Activated T-helper 1 cell treated with anti-CD3 and anti-CD28 coated beads, Interleukin-12 subunit alpha, Interleukin-12 subunit beta, Interleukin-2, Interleukin-4 antibody, amounts not matched to agents 30 ng/mL and 10 ng/mL and 1 ng/mL, durations not matched to agents 14 hours and 24 hours and 36 hours (primary cell): ENCODE measurements at regions not wholly inside any gene's neighbourhood (a gene's known extent, or its start where the extent isn't known, plus 50 kb on each side); places are given as distances from the start of the nearest gene placed in this dataset.

Source experiments
- DNase-seq: peaks from one replicate; pipeline ENCODE4 v3.0.0; 2021; ENCODE audit warnings: low spot score
- H3K27ac Mint-ChIP-seq: one replicate; pipeline ENCODE4 v1.8.0; 2021; ENCODE audit warnings: mild to moderate bottlenecking, mixed read lengths
- H3K27me3 Mint-ChIP-seq: one replicate; pipeline ENCODE4 v1.8.0; 2022; ENCODE audit warnings: mild to moderate bottlenecking, moderate library complexity, mixed read lengths; ENCODE audit not compliant: insufficient read depth
- H3K36me3 Mint-ChIP-seq: one replicate; pipeline ENCODE4 v1.8.0; 2021; ENCODE audit warnings: low read depth, mixed read lengths
- H3K4me1 Mint-ChIP-seq: one replicate; pipeline ENCODE4 v1.8.0; 2021; ENCODE audit warnings: low read depth, mixed read lengths
- H3K4me3 Mint-ChIP-seq: one replicate; pipeline ENCODE4 v1.8.0; 2021; ENCODE audit warnings: mild to moderate bottlenecking, moderate library complexity, mixed read lengths
- H3K9me3 Mint-ChIP-seq: one replicate; pipeline ENCODE4 v1.8.0; 2021; ENCODE audit warnings: mixed read lengths
- intact Hi-C: fragments of 100-400 bp; cut with micrococcal nuclease; formaldehyde crosslinking; loops from one replicate; pipeline ENCODE4 v1.15.1; 2024

GRCh38 chr5:107170620-107171019 is 500.1 kb downstream of the EFNA5 start:
- H3K27me3 Mint-ChIP-seq: no peaks in the 10 kb centered on the region
- no peak overlapping the region for H3K4me3 Mint-ChIP-seq
- intact Hi-C loops: no loop called here
- no peaks in the 10 kb centered on the region for H3K36me3 Mint-ChIP-seq
- no peak for DNase-seq
- H3K4me1 Mint-ChIP-seq: no peaks in the 10 kb centered on the region
- H3K9me3 Mint-ChIP-seq: peaks cover 15% of the 10 kb centered on the region
- H3K27ac Mint-ChIP-seq: no peak overlapping the region

- DNase-seq: no peak
- peaks cover 15% of the 10 kb centered on the region for H3K9me3 Mint-ChIP-seq
- H3K36me3 Mint-ChIP-seq: no peaks in the 10 kb centered on the region
- H3K27ac Mint-ChIP-seq: no peak overlapping the region
- H3K27me3 Mint-ChIP-seq: no peaks in the 10 kb centered on the region
- intact Hi-C loops: no loop called here
- no peaks in the 10 kb centered on the region for H3K4me1 Mint-ChIP-seq
- no peak overlapping the region for H3K4me3 Mint-ChIP-seq
Measured at GRCh38 chr5:107169867-107170266, 500.9 kb downstream of the EFNA5 start.

GRCh38 chr5:107168848-107169752 is 501.6 kb downstream of the EFNA5 start:
- no peak for DNase-seq
- peaks cover 15% of the 10 kb centered on the region for H3K9me3 Mint-ChIP-seq
- H3K36me3 Mint-ChIP-seq: no peaks in the 10 kb centered on the region
- intact Hi-C loops: no loop called here
- H3K4me3 Mint-ChIP-seq: no peak overlapping the region
- no peak overlapping the region for H3K27ac Mint-ChIP-seq
- H3K27me3 Mint-ChIP-seq: no peaks in the 10 kb centered on the region
- H3K4me1 Mint-ChIP-seq: no peaks in the 10 kb centered on the region

GRCh38 chr5:107168086-107168485 is 502.7 kb downstream of the EFNA5 start:
- Mint-ChIP-seq H3K4me3 (no peak overlapping the region), H3K27ac (no peak overlapping the region), H3K4me1 (no peaks in the 10 kb centered on the region), H3K9me3 (peaks cover 15% of the 10 kb centered on the region), H3K36me3 (no peaks in the 10 kb centered on the region), H3K27me3 (no peaks in the 10 kb centered on the region)
- intact Hi-C loops: no loop called here
- no peak for DNase-seq

- Mint-ChIP-seq H3K27me3 (no peaks in the 10 kb centered on the region), H3K36me3 (no peaks in the 10 kb centered on the region), H3K4me1 (no peaks in the 10 kb centered on the region), H3K9me3 (peaks cover 8% of the 10 kb centered on the region), H3K27ac (no peak overlapping the region), H3K4me3 (no peak overlapping the region)
- no peak for DNase-seq
- intact Hi-C loops: no loop called here
Measured at GRCh38 chr5:107165296-107165695, 505.4 kb downstream of the EFNA5 start.

- no peak overlapping the region for H3K27ac Mint-ChIP-seq
- no peaks in the 10 kb centered on the region for H3K4me1 Mint-ChIP-seq
- intact Hi-C loops: no loop called here
- H3K4me3 Mint-ChIP-seq: no peak overlapping the region
- no peaks in the 10 kb centered on the region for H3K36me3 Mint-ChIP-seq
- H3K9me3 Mint-ChIP-seq: peaks cover 7% of the 10 kb centered on the region
- no peaks in the 10 kb centered on the region for H3K27me3 Mint-ChIP-seq
- DNase-seq: no peak
Measured at GRCh38 chr5:107157809-107158208, 512.9 kb downstream of the EFNA5 start.

- intact Hi-C loops: no loop called here
- no peak for DNase-seq
- Mint-ChIP-seq H3K4me3 (no peak overlapping the region), H3K36me3 (no peaks in the 10 kb centered on the region), H3K9me3 (peaks cover 7% of the 10 kb centered on the region), H3K27ac (no peak overlapping the region), H3K27me3 (no peaks in the 10 kb centered on the region), H3K4me1 (no peaks in the 10 kb centered on the region)
Measured at GRCh38 chr5:107155707-107156106, 515.0 kb downstream of the EFNA5 start.

GRCh38 chr5:107154593-107154992 is 516.1 kb downstream of the EFNA5 start:
- Mint-ChIP-seq H3K4me1 (no peaks in the 10 kb centered on the region), H3K36me3 (no peaks in the 10 kb centered on the region), H3K4me3 (no peak overlapping the region), H3K27ac (no peak overlapping the region), H3K27me3 (peaks cover 2% of the 10 kb centered on the region), H3K9me3 (peaks cover 7% of the 10 kb centered on the region)
- DNase-seq: no peak
- intact Hi-C loops: no loop called here

- Mint-ChIP-seq H3K27ac (no peak overlapping the region), H3K36me3 (no peaks in the 10 kb centered on the region), H3K27me3 (peaks cover 2% of the 10 kb centered on the region), H3K4me1 (no peaks in the 10 kb centered on the region), H3K9me3 (no peaks in the 10 kb centered on the region), H3K4me3 (no peak overlapping the region)
- DNase-seq: no peak
- intact Hi-C loops: no loop called here
Measured at GRCh38 chr5:107153283-107153682, 517.5 kb downstream of the EFNA5 start.

- no peaks in the 10 kb centered on the region for H3K9me3 Mint-ChIP-seq
- peaks cover 2% of the 10 kb centered on the region for H3K27me3 Mint-ChIP-seq
- no peaks in the 10 kb centered on the region for H3K36me3 Mint-ChIP-seq
- H3K27ac Mint-ChIP-seq: no peak overlapping the region
- H3K4me1 Mint-ChIP-seq: no peaks in the 10 kb centered on the region
- no peak for DNase-seq
- intact Hi-C loops: loop anchor here (10.0 kb wide), 1 partner anchor 425 kb away; no protein-coding TSS in a partner anchor
- H3K4me3 Mint-ChIP-seq: no peak overlapping the region
Measured at GRCh38 chr5:107149243-107150005, 521.3 kb downstream of the EFNA5 start.

GRCh38 chr5:107147589-107147988 is 523.1 kb downstream of the EFNA5 start:
- no peaks in the 10 kb centered on the region for H3K9me3 Mint-ChIP-seq
- peaks cover 2% of the 10 kb centered on the region for H3K27me3 Mint-ChIP-seq
- intact Hi-C loops: loop anchor here (10.0 kb wide), 1 partner anchor 427 kb away; no protein-coding TSS in a partner anchor
- no peak for DNase-seq
- H3K36me3 Mint-ChIP-seq: no peaks in the 10 kb centered on the region
- H3K4me3 Mint-ChIP-seq: no peak overlapping the region
- H3K4me1 Mint-ChIP-seq: no peaks in the 10 kb centered on the region
- no peak overlapping the region for H3K27ac Mint-ChIP-seq

GRCh38 chr5:107146901-107147300 is 523.8 kb downstream of the EFNA5 start:
- Mint-ChIP-seq H3K9me3 (no peaks in the 10 kb centered on the region), H3K4me1 (no peaks in the 10 kb centered on the region), H3K27ac (no peak overlapping the region), H3K4me3 (no peak overlapping the region), H3K36me3 (no peaks in the 10 kb centered on the region), H3K27me3 (peaks cover 2% of the 10 kb centered on the region)
- no peak for DNase-seq
- intact Hi-C loops: loop anchor here (10.0 kb wide), 1 partner anchor 428 kb away; no protein-coding TSS in a partner anchor

GRCh38 chr5:107135391-107135790 is 535.3 kb downstream of the EFNA5 start:
- no peak overlapping the region for H3K4me3 Mint-ChIP-seq
- DNase-seq: no peak
- H3K9me3 Mint-ChIP-seq: no peaks in the 10 kb centered on the region
- no peaks in the 10 kb centered on the region for H3K36me3 Mint-ChIP-seq
- no peaks in the 10 kb centered on the region for H3K4me1 Mint-ChIP-seq
- no peak overlapping the region for H3K27ac Mint-ChIP-seq
- intact Hi-C loops: no loop called here
- no peaks in the 10 kb centered on the region for H3K27me3 Mint-ChIP-seq
